Stimulated activated CD4-positive, alpha-beta T cell treated with anti-CD3 and anti-CD28 coated beads, Interleukin-1b, Interleukin-23, amount 100 ng/mL, for 4 hours (primary cell): ENCODE measurements at regions not wholly inside any gene's neighbourhood (a gene's known extent, or its start where the extent isn't known, plus 50 kb on each side); places are given as distances from the start of the nearest gene placed in this dataset.

Experiments used
- DNase-seq, 2 donors: peaks; one replicate each; pipeline ENCODE4 v3.0.0-alpha.2; 2020; ENCODE audit warnings: low read depth in 2 of 2

- DNase-seq = peak; percentile 2 to 4
Observed at GRCh38 chr1:5423109-5423508, 569.1 kb downstream of the NPHP4 start.

- no peak for DNase-seq
Observed at GRCh38 chr1:5419501-5419900, 572.7 kb downstream of the NPHP4 start.

GRCh38 chr1:5416518-5416917 lies 575.7 kb downstream of the NPHP4 start:
- DNase-seq = no peak

- no peak for DNase-seq
Observed at GRCh38 chr1:5415606-5416005, 576.6 kb downstream of the NPHP4 start.

GRCh38 chr1:5410652-5411051 lies 581.6 kb downstream of the NPHP4 start:
- DNase-seq = no peak

- DNase-seq = no peak
Observed at GRCh38 chr1:5408401-5408800, 583.8 kb downstream of the NPHP4 start.

- DNase-seq = no peak
Observed at GRCh38 chr1:5405263-5405662, 587.0 kb downstream of the NPHP4 start.

GRCh38 chr1:5404412-5405203 lies 587.6 kb downstream of the NPHP4 start:
- DNase-seq = no peak

GRCh38 chr1:5403935-5404334 lies 588.3 kb downstream of the NPHP4 start:
- no peak for DNase-seq

GRCh38 chr1:5402618-5403017 lies 589.6 kb downstream of the NPHP4 start:
- no peak for DNase-seq

GRCh38 chr1:5399771-5400170 lies 592.5 kb downstream of the NPHP4 start:
- no peak for DNase-seq

- DNase-seq = no peak
Observed at GRCh38 chr1:5396593-5396992, 595.6 kb downstream of the NPHP4 start.

- DNase-seq = no peak
Observed at GRCh38 chr1:5394111-5394510, 598.1 kb downstream of the NPHP4 start.

- no peak for DNase-seq
Observed at GRCh38 chr1:5393603-5394002, 598.6 kb downstream of the NPHP4 start.

- no peak for DNase-seq
Observed at GRCh38 chr1:5393146-5393545, 599.1 kb downstream of the NPHP4 start.

- no peak for DNase-seq
Observed at GRCh38 chr1:5391725-5392124, 600.5 kb downstream of the NPHP4 start.

- DNase-seq = no peak
Observed at GRCh38 chr1:5390504-5390903, 601.7 kb downstream of the NPHP4 start.

- DNase-seq = no peak
Observed at GRCh38 chr1:5389101-5389885, 602.9 kb downstream of the NPHP4 start.

- no peak for DNase-seq
Observed at GRCh38 chr1:5388622-5389021, 603.6 kb downstream of the NPHP4 start.

- DNase-seq = no peak
Observed at GRCh38 chr1:5386371-5386770, 605.9 kb downstream of the NPHP4 start.

GRCh38 chr1:5385956-5386355 lies 606.3 kb downstream of the NPHP4 start:
- DNase-seq = no peak

GRCh38 chr1:5385096-5385799 lies 607.0 kb downstream of the NPHP4 start:
- no peak for DNase-seq

GRCh38 chr1:5381491-5381890 lies 610.7 kb downstream of the NPHP4 start:
- no peak for DNase-seq
